ENCODE measurements at regions not wholly inside any gene's neighbourhood (a gene's known extent, or its start where the extent isn't known, plus 50 kb on each side); places are given as distances from the start of the nearest gene placed in this dataset.

GRCh38 chr7:47142169-47142866 lies 439.6 kb downstream of the TNS3 start:
- Histone ChIP-seq H3K36me3 (ENCODE audit: insufficient read depth) (no peaks in the 10 kb centered on the region), H3K4me3 (no peak overlapping the region), H3K27me3 (ENCODE audit: insufficient read depth) (no peaks in the 10 kb centered on the region), H3F3A (replicated peaks; ENCODE audit: low read depth) (no peaks in the 10 kb centered on the region), H4K20me1 (replicated peaks; ENCODE audit: insufficient read depth) (no peaks in the 10 kb centered on the region), H3K79me2 (replicated peaks; ENCODE audit: insufficient read depth) (no peaks in the 10 kb centered on the region), H3K27ac (ENCODE audit: low read depth) (no peak overlapping the region), H3K9me2 (ENCODE audit: insufficient read depth) (no peaks in the 10 kb centered on the region), H3K4me2 (no peak overlapping the region), H3K4me1 (ENCODE audit: insufficient read depth) (peaks cover 5% of the 10 kb centered on the region; the same call in 1 of the 2 replicates), H2AFZ (no peak overlapping the region)
- no peak for DNase-seq (ENCODE audit: low spot score)
- Mint-ChIP-seq H3K9me3 (no peaks in the 10 kb centered on the region), H3K4me1 (no peaks in the 10 kb centered on the region), H3K4me3 (no peak overlapping the region), H3K27ac (no peak overlapping the region), H3K27me3 (ENCODE audit: insufficient read depth, low read depth, poor library complexity) (no peaks in the 10 kb centered on the region), H3K36me3 (ENCODE audit: low read depth) (no peaks in the 10 kb centered on the region)
- TF ChIP-seq ZNF114 (CRISPR knock-in tag; IDR thresholded peaks at IDR 0.05) (no peak), CTCF (conservative IDR thresholded peaks at IDR 0.05; ENCODE audit: low read depth in 2 of 2) (no peak), CREB1 (CRISPR knock-in tag; IDR thresholded peaks at IDR 0.05; ENCODE audit: low read depth) (no peak), STAT1 (IDR thresholded peaks at IDR 0.05; ENCODE audit: unreplicated experiment) (no peak), EZH2phosphoT487 (IDR thresholded peaks at IDR 0.05; ENCODE audit: unreplicated experiment) (no peak), ZNF462 (CRISPR knock-in tag; IDR thresholded peaks at IDR 0.05) (no peak), EZH2 (IDR thresholded peaks at IDR 0.05; ENCODE audit: low read depth, unreplicated experiment) (no peak), NANOG (IDR thresholded peaks at IDR 0.05; ENCODE audit: borderline replicate concordance) (no peak), REST (IDR thresholded peaks at IDR 0.05; ENCODE audit: unreplicated experiment) (no peak), POLR2AphosphoS5 (IDR thresholded peaks at IDR 0.05; ENCODE audit: low read depth) (no peak), JUNB (IDR thresholded peaks at IDR 0.05; ENCODE audit: unreplicated experiment) (no peak), ETS1 (IDR thresholded peaks at IDR 0.05) (no peak)
- no peak for ATAC-seq
